ENCODE measurements at regions not wholly inside any gene's neighbourhood (a gene's known extent, or its start where the extent isn't known, plus 50 kb on each side); places are given as distances from the start of the nearest gene placed in this dataset.

GRCh38 chr3:72118628-72119027, 333.7 kb upstream of the PROK2 start:
- DNase-seq = no peak

- DNase-seq = no peak
These were observed 331.3 kb upstream of the PROK2 start for GRCh38 chr3:72116226-72116625.

DNA sequence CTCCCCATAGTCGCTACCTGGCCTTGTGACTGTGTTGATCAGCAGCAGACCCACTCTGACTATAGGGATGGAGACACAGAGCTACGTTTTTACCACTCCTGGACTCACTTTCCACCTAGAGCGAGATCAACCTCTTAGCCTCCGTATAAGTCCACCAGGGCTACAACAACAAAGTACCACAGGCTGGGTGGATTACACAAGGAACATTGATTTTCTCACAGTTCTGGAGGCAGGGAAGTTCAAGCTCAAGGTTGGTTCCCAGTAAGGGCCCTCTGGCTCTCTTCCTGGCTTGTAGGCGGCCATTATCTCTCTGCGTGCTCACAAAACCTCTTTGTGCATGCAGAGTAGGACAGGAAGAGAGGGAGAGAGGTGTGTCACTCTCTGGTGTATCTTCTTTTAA, 330.4 kb upstream of the PROK2 start:
- no peak for DNase-seq

GRCh38 chr3:72114773-72115172, 329.8 kb upstream of the PROK2 start:
- no peak for DNase-seq

DNA sequence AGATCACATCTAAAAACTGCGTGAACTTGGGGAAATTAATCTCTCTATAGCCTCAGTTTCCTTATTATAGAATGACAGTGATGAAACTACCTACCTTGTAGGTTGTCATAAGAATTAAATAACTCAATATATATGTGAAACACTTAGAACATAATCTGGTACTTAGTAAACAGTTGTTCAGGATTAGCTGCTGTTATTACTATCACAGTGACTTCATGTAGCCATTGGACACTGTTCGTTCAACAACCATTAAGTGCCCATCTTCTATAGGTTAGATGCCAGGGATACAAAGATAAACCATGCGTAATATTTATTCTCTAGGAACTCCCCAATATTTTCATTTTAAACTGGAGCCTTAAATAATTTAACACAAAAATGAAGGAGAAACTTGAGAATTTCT, 329.0 kb upstream of the PROK2 start:
- no peak for DNase-seq

- no peak for DNase-seq
These were observed 328.6 kb upstream of the PROK2 start for GRCh38 chr3:72113564-72113963.

- DNase-seq = no peak
These were observed 327.5 kb upstream of the PROK2 start for GRCh38 chr3:72112435-72112834.

- DNase-seq = no peak
These were observed 326.6 kb upstream of the PROK2 start for GRCh38 chr3:72111265-72112205.

- no peak for DNase-seq
These were observed 324.6 kb upstream of the PROK2 start for GRCh38 chr3:72109327-72110259.

- DNase-seq = no peak
These were observed 320.4 kb upstream of the PROK2 start for GRCh38 chr3:72105306-72105705.

DNA sequence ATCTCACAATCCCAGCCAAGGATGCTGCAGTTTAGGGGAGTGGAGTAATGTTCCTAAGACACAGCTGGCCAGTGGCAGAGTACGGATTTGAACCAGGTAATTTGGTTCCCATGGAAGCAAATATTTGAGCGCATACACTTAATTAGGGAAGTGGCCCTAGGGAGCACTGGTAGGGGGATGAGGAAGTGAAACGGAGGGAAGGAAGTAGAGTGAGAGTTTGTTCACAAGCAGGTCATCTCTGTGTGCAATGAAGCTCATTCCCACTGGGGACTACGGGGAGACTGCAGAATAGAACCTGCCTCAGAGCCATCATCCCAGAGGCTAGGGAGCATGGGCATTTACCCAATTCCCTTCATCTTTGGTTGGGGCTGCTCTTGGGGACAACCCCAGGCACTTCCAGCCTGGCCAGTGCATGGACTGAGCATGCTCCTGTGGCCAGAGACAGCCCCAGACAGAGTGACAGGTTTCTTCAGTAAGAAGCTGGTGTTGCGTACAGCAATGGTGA, 317.2 kb upstream of the PROK2 start:
- no peak for DNase-seq

DNA sequence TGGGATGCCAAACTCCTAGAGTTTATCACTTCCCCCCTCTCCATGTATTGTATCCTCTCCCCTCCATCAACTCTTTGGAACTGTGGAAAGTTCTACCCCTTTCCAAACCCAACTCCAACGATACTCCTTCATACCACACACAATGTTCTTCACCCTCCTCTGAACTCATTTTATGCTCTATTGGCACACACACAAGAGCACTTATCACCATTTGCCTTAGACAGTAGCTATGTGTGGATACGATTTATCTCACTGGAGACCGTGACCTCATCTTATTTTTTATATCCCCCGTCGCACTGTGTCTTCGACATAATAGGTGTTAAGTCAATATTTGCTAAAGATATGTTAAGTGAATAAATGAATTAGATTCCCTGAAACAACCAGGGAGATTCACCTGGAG, 316.5 kb upstream of the PROK2 start:
- no peak for DNase-seq

- DNase-seq = peak; percentile 72
These were observed 315.7 kb upstream of the PROK2 start for GRCh38 chr3:72100601-72101187.

- no peak for DNase-seq
These were observed 315.1 kb upstream of the PROK2 start for GRCh38 chr3:72100080-72100511.

DNA sequence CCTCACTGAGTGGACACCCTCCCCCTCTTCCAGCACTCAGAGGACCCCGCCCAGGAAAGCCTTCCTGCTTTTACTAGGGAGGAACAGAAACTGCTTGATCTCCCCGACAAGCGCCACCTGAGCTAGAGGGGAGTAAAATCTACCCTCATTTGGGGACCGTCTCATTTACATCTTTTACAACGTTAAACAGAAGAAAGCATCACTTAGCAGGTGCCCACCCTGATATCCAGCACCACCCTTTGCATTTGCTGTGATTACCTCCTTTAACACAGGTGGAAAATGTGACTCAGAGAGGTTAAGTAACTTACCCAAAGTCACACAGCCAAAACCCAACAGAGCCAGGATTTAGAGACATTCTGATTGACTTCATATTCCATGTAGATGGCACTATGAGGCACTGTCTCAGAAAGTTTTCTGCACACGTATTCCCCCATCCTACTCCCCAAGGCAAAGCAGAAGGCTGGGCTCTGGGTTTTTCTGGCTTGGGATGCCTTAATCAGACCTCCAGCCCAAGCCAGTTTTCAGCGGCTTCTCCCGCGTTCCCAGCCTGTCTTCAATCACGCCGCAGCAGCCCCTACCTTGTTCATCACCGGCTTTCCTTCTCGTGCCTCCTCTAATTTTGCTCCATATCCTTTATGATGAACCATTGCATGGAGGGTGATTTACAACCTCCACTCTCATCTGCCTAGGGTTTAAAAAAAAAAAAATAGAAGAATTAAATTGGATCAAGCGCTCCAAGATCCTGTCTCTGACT, 314.6 kb upstream of the PROK2 start:
- DNase-seq = no peak

DNA sequence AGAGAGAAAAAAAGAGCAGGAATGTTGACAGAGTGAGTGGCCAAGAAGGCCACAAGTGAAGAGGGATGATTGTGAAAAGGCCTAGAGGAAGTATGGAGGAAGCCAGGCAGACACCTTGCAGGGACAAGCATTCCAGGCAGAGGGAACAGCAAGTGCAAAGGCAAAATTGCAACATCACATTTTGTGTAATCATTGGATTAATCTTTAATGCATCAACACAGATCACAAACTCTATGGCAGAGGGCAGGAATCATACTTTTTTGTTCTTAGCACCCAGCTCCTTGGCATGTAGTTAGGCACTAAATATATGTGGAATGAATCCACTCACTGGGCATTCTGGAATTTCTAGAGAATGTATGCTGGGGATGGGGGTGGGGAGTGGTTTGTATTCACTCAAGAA, 312.1 kb upstream of the PROK2 start:
- DNase-seq = no peak

DNA sequence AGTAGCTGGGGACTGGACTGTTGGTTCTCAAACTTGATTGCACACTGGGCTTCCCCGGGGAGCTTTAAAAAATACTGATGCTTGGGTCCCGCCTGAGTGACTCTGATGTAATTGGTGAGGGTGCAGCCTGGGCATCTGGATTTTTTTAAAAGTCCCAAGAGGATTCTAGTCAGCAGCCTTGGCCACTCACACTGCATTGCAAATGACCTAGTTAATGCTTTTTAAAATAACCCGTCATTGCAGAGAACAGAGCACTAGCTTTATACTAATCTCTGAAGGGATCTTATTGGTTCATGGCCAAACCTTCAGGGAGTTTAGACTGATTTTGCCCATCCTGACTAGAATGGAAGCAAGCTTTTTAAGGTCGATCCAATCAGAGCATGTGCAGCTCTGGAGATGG, 310.6 kb upstream of the PROK2 start:
- no peak for DNase-seq

- DNase-seq = no peak
These were observed 309.0 kb upstream of the PROK2 start for GRCh38 chr3:72093992-72094334.

GRCh38 chr3:72093270-72093991, 308.5 kb upstream of the PROK2 start:
- no peak for DNase-seq

GRCh38 chr3:72092778-72093177, 307.8 kb upstream of the PROK2 start:
- DNase-seq = no peak

- DNase-seq = no peak
These were observed 303.6 kb upstream of the PROK2 start for GRCh38 chr3:72088486-72089025.

DNA sequence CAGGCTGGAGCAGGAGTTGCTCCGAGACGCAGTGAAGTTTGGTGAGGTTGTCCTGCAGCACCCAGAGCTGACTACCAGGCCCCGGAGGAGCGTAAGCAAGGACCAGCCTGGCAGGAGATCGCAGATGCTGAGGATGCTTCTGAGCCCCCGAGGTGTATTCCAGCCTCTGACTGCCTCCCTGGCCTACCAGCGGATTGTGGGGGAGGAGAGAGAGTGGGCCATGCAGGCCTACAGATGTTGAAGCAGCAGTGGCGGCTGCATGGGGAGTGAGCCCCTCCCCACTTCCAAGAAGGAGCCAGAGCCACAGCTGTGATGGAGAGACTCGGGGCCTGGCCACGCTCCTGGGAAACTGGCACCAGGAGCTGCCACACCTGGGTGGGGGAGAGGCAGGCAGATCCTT, 302.5 kb upstream of the PROK2 start:
- DNase-seq = no peak
